GM06990 (cell line): ENCODE measurements at regions not wholly inside any gene's neighbourhood (a gene's known extent, or its start where the extent isn't known, plus 50 kb on each side); places are given as distances from the start of the nearest gene placed in this dataset.

ENCODE experiments used
- DNase-seq: peaks from one replicate; pipeline ENCODE4 v3.0.0-alpha.2; 2011; ENCODE audit not compliant: insufficient read length; ENCODE audit errors: extremely low read depth
- H3K27me3 ChIP-seq: replicated peaks from 2 replicates; pipeline ENCODE4 v1.6.0; 2011; ENCODE audit warnings: low read length; ENCODE audit not compliant: control insufficient read depth, insufficient read depth
- H3K36me3 ChIP-seq: 2 replicates; pipeline ENCODE4 v1.5.1; 2011; ENCODE audit warnings: low read length; ENCODE audit not compliant: control insufficient read depth, insufficient read depth
- H3K4me3 ChIP-seq: replicated peaks from 2 replicates; pipeline ENCODE4 v1.5.1; 2011; ENCODE audit warnings: low read depth, mild to moderate bottlenecking, control low read depth, low read length
- TF ChIP-seq, protein P1 (sequence below): IDR thresholded peaks from 2 replicates; pipeline ENCODE4 v1.5.1; 2011; ENCODE audit warnings: low read length, control low read depth, mild to moderate bottlenecking, inconsistent platforms; ENCODE audit not compliant: insufficient read depth, poor library complexity, severe bottlenecking

DNA sequence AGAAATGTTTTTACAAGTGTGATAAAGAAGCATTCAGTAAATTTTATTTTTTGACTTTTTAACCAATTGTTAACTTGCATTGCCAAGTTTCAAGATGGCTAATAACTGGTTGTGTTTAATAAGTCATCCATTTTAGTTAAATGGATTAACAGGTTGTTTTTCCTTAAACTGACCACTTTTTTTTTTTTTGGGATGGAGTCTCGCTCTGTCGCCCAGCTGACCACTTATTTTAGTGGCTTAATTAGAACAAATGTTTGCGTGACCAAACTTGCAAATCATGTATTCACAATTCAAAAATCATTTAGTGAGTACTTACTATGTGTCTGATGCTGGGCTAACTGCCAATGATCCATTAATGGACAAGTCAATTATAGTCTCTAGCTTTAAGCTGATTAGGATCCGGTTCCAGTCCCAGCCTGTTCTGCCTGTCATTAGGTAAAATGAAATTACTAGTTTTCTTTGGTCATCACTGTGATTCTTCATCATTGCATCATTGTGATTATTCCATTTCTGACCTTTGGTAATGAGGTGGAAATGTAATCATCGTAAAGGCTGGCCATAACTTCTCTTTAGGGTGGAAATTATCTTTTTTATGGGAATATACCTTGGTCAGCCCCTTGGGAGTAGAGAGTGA is 729.2 kb upstream of the MARCKS start:
- Histone ChIP-seq H3K27me3 (no peaks in the 10 kb centered on the region), H3K4me3 (no peak overlapping the region), H3K36me3 (no peaks in the 10 kb centered on the region)
- DNase-seq: no peak
- TF ChIP-seq, protein P1, sequence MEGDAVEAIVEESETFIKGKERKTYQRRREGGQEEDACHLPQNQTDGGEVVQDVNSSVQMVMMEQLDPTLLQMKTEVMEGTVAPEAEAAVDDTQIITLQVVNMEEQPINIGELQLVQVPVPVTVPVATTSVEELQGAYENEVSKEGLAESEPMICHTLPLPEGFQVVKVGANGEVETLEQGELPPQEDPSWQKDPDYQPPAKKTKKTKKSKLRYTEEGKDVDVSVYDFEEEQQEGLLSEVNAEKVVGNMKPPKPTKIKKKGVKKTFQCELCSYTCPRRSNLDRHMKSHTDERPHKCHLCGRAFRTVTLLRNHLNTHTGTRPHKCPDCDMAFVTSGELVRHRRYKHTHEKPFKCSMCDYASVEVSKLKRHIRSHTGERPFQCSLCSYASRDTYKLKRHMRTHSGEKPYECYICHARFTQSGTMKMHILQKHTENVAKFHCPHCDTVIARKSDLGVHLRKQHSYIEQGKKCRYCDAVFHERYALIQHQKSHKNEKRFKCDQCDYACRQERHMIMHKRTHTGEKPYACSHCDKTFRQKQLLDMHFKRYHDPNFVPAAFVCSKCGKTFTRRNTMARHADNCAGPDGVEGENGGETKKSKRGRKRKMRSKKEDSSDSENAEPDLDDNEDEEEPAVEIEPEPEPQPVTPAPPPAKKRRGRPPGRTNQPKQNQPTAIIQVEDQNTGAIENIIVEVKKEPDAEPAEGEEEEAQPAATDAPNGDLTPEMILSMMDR: no peak

DNA sequence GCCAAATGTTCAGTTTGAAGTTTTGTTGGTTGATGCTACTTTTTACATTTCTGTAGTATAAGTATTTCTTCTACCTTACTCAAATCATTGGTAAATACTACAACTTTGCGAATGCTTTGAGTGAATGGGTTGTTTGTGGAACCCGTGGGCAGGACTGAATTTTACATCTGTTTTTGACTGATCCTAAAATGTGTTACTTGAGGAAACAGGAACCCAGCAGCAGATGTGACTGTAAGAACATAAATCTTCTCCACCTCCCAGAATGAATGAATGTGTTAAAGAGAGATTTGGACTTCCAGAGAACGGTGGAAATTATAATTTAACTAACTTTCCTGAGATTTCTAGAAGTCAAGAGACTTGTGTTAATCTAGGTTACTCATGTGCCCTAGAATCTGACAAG is 728.5 kb upstream of the MARCKS start:
- TF ChIP-seq, protein P1: no peak
- Histone ChIP-seq H3K27me3 (no peaks in the 10 kb centered on the region), H3K4me3 (no peak overlapping the region), H3K36me3 (no peaks in the 10 kb centered on the region)
- DNase-seq: no peak

DNA sequence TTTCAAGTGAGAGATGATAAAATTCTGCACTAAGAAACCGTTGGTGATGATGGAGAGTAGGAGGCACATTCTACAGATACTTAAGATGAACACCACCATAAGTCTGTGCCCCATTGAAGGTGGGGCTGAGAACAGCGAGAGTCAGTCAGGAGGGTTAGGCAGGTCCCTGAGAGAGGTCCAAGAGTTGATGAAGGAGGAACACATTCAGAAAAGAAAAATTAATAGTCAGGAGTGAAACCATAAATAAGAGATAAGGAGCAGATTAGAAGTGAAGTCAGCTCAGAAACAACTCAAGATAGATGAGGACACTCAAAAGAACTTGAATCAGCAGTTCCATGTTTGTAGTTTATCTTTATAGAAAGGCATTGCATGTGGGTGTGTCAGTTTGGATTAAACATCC is 727.2 kb upstream of the MARCKS start:
- H3K27me3 ChIP-seq: no peaks in the 10 kb centered on the region
- TF ChIP-seq, protein P1: no peak
- no peaks in the 10 kb centered on the region for H3K36me3 ChIP-seq
- no peak for DNase-seq
- H3K4me3 ChIP-seq: no peak overlapping the region

DNA sequence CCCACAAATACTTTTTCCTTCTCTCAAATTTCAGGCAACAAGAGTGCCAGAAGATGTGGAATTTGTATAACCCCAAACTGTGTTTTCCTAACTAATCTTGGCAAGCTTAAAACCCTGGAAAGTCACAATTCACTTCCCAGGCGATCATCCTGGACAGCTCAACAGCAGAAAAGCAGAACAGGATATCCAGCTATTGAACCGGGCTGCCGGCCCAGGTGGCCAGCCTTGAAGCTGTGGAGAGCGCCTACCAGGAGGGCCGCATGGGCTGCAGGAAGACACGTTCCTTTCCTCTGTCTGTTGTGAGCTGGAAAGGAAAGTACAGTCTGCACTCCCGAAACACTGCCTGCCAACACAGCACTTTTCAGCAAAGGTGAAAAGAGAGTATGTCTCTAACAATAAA is 719.7 kb upstream of the MARCKS start:
- TF ChIP-seq, protein P1: no peak
- Histone ChIP-seq H3K27me3 (no peaks in the 10 kb centered on the region), H3K4me3 (no peak overlapping the region), H3K36me3 (no peaks in the 10 kb centered on the region)
- no peak for DNase-seq

DNA sequence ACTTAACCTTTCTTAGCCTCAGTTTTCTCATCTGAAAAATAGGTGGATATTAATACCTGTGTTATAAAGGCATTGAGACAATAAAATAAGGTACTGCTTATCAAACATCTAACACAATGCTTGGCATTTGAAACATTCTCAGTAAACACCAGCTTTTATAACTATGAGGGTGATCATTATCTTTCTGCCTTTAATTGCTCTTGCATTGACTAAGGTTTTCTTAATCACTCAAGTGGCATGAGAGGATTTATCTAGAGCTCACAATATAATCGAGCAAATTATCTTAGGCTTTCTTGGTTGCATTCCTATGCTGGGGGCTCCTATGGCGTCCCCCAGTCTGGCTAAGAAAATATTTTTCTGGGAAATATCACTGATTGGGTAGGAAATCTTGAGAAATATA is 716.4 kb upstream of the MARCKS start:
- DNase-seq: no peak
- H3K36me3 ChIP-seq: no peaks in the 10 kb centered on the region

More for the DNA sequence above, 716.4 kb upstream of the MARCKS start:
- TF ChIP-seq, protein P1: no peak
- H3K27me3 ChIP-seq: no peaks in the 10 kb centered on the region
- no peak overlapping the region for H3K4me3 ChIP-seq
